GM23338 (cell line): ENCODE measurements at regions not wholly inside any gene's neighbourhood (a gene's known extent, or its start where the extent isn't known, plus 50 kb on each side); places are given as distances from the start of the nearest gene placed in this dataset.

Experiments used
- ATAC-seq: fragments of 200-7000 bp; cut with Tn5 transposase; 3 replicates; pipeline ENCODE4 v1.9.1; 2020
- DNase-seq: peaks from one replicate; pipeline ENCODE4 v3.0.0-alpha.2; 2015; ENCODE audit warnings: low spot score
- H2AFZ ChIP-seq: fragments of 200-600 bp; sonication (generic); 2 replicates; pipeline ENCODE4 v1.8.0; 2016; ENCODE audit warnings: antibody characterized with exemption, mild to moderate bottlenecking, moderate library complexity
- H3F3A ChIP-seq: fragments of 200-600 bp; sonication (generic); replicated peaks from 2 replicates; pipeline ENCODE4 v1.8.0; 2017; ENCODE audit warnings: antibody characterized with exemption, mixed run types, low read depth
- H3K27ac ChIP-seq: fragments of 200-600 bp; sonication (generic); 2 replicates; pipeline ENCODE4 v1.6.1; 2016; ENCODE audit warnings: low read depth
- H3K27me3 ChIP-seq: fragments of 200-600 bp; sonication (generic); 2 replicates; pipeline ENCODE4 v1.8.0; 2016; ENCODE audit warnings: mild to moderate bottlenecking, mixed run types, moderate library complexity; ENCODE audit not compliant: insufficient read depth
- H3K36me3 ChIP-seq: fragments of 200-600 bp; sonication (generic); 2 replicates; pipeline ENCODE4 v1.8.0; 2016; ENCODE audit warnings: mild to moderate bottlenecking; ENCODE audit not compliant: insufficient read depth
- H3K4me1 ChIP-seq: fragments of 200-600 bp; sonication (generic); 2 replicates; pipeline ENCODE4 v1.8.0; 2016; ENCODE audit warnings: mild to moderate bottlenecking, moderate library complexity; ENCODE audit not compliant: insufficient read depth
- H3K4me2 ChIP-seq: fragments of 200-600 bp; sonication (generic); 2 replicates; pipeline ENCODE4 v1.7.1; 2017; ENCODE audit warnings: mixed run types
- H3K4me3 ChIP-seq: fragments of 200-600 bp; sonication (generic); 2 replicates; pipeline ENCODE4 v1.6.1; 2016; ENCODE audit warnings: mixed run types
- H3K79me2 ChIP-seq: fragments of 200-600 bp; sonication (generic); replicated peaks from 2 replicates; pipeline ENCODE4 v1.8.0; 2017; ENCODE audit warnings: mild to moderate bottlenecking; ENCODE audit not compliant: insufficient read depth
- H3K9me2 ChIP-seq: fragments of 200-600 bp; sonication (generic); 2 replicates; pipeline ENCODE4 v1.8.0; 2017; ENCODE audit not compliant: insufficient read depth
- H4K20me1 ChIP-seq: fragments of 200-600 bp; sonication (generic); replicated peaks from 2 replicates; pipeline ENCODE4 v1.8.0; 2017; ENCODE audit warnings: mild to moderate bottlenecking; ENCODE audit not compliant: insufficient read depth
- H3K27ac Mint-ChIP-seq: 2 replicates; pipeline ENCODE4 v1.8.0; 2020; ENCODE audit warnings: inconsistent platforms, mild to moderate bottlenecking, moderate library complexity, mixed read lengths
- H3K27me3 Mint-ChIP-seq: 3 replicates; pipeline ENCODE4 v1.8.0; 2022; ENCODE audit warnings: low read depth, mild to moderate bottlenecking, moderate library complexity, mixed read lengths, inconsistent platforms; ENCODE audit not compliant: insufficient read depth, poor library complexity
- H3K36me3 Mint-ChIP-seq: 3 replicates; pipeline ENCODE4 v1.8.0; 2021; ENCODE audit warnings: low read depth, mild to moderate bottlenecking, inconsistent platforms, moderate library complexity, mixed read lengths
- H3K4me1 Mint-ChIP-seq: 3 replicates; pipeline ENCODE4 v1.8.0; 2020; ENCODE audit warnings: mild to moderate bottlenecking, inconsistent platforms, mixed read lengths
- H3K4me3 Mint-ChIP-seq: 3 replicates; pipeline ENCODE4 v1.8.0; 2021; ENCODE audit warnings: moderate library complexity, mild to moderate bottlenecking, inconsistent platforms, mixed read lengths
- H3K9me3 Mint-ChIP-seq: 3 replicates; pipeline ENCODE4 v1.8.0; 2020; ENCODE audit warnings: moderate library complexity, mild to moderate bottlenecking, inconsistent platforms, mixed read lengths
- CREB1 ChIP-seq: fragments of 250-450 bp; sonication (Bioruptor Pico); IDR thresholded peaks from 2 replicates; pipeline ENCODE4 v1.5.0; 2020; ENCODE audit warnings: low read depth, mild to moderate bottlenecking, moderate library complexity
- CTCF ChIP-seq, 2 experiments: fragments of 200-600 bp in 1 of 2; sonication (generic) in 1 of 2; conservative IDR thresholded peaks; 2 replicates each; pipeline versions ENCODE4 v1.5.1 to v1.6.1; 2016 to 2017; ENCODE audit warnings: antibody characterized with exemption in 2 of 2, low read depth in 2 of 2, mild to moderate bottlenecking in 2 of 2, moderate library complexity in 1 of 2
- EZH2 ChIP-seq: fragments of 200-600 bp; sonication (generic); IDR thresholded peaks from one replicate; pipeline ENCODE4 v1.8.0; 2017; ENCODE audit warnings: antibody characterized with exemption, mild to moderate bottlenecking, low read depth; ENCODE audit not compliant: unreplicated experiment
- EZH2phosphoT487 ChIP-seq: fragments of 200-600 bp; sonication (generic); IDR thresholded peaks from one replicate; pipeline ENCODE4 v1.8.1; 2018; ENCODE audit warnings: antibody characterized with exemption; ENCODE audit not compliant: unreplicated experiment
- JUNB ChIP-seq: IDR thresholded peaks from one replicate; pipeline ENCODE4 v1.6.1; 2016; ENCODE audit warnings: antibody characterized with exemption; ENCODE audit not compliant: unreplicated experiment
- STAT1 ChIP-seq: IDR thresholded peaks from one replicate; pipeline ENCODE4 v1.6.1; 2016; ENCODE audit warnings: antibody characterized with exemption; ENCODE audit not compliant: unreplicated experiment
- ZNF114 ChIP-seq: fragments of 250-450 bp; sonication (Bioruptor Pico); IDR thresholded peaks from 2 replicates; pipeline ENCODE4 v1.5.0; 2020; ENCODE audit warnings: mild to moderate bottlenecking, moderate library complexity
- TF ChIP-seq, protein P1 (sequence below): IDR thresholded peaks from one replicate; pipeline ENCODE4 v1.6.1; 2018; ENCODE audit warnings: antibody characterized with exemption; ENCODE audit not compliant: unreplicated experiment
- TF ChIP-seq, protein P2 (sequence below): fragments of 250-450 bp; sonication (Bioruptor Pico); IDR thresholded peaks from 2 replicates; pipeline ENCODE4 v1.5.0; 2020; ENCODE audit warnings: mild to moderate bottlenecking, moderate library complexity

DNA sequence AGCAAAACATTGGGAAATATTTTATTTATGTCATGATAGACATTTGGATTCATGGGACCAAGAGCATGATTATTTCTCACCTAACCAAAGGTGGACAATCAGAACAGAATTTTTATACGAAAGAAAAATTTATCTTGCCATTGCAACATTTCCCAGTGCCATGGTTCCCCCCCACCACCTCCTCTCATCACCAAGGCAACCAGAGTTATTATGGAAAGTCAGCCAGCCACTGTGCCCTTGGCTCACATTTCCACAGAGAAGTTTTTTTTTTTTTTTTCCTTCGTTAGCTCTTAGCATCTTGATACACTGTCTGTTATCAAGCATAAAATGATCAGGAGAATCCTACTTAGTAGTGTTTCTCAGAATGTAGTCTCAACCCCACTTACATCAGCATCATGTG lies 176.4 kb upstream of the TMTC1 start:
- TF ChIP-seq, protein P1, sequence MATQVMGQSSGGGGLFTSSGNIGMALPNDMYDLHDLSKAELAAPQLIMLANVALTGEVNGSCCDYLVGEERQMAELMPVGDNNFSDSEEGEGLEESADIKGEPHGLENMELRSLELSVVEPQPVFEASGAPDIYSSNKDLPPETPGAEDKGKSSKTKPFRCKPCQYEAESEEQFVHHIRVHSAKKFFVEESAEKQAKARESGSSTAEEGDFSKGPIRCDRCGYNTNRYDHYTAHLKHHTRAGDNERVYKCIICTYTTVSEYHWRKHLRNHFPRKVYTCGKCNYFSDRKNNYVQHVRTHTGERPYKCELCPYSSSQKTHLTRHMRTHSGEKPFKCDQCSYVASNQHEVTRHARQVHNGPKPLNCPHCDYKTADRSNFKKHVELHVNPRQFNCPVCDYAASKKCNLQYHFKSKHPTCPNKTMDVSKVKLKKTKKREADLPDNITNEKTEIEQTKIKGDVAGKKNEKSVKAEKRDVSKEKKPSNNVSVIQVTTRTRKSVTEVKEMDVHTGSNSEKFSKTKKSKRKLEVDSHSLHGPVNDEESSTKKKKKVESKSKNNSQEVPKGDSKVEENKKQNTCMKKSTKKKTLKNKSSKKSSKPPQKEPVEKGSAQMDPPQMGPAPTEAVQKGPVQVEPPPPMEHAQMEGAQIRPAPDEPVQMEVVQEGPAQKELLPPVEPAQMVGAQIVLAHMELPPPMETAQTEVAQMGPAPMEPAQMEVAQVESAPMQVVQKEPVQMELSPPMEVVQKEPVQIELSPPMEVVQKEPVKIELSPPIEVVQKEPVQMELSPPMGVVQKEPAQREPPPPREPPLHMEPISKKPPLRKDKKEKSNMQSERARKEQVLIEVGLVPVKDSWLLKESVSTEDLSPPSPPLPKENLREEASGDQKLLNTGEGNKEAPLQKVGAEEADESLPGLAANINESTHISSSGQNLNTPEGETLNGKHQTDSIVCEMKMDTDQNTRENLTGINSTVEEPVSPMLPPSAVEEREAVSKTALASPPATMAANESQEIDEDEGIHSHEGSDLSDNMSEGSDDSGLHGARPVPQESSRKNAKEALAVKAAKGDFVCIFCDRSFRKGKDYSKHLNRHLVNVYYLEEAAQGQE, result no peak
- TF ChIP-seq EZH2, result no peak
- no peak for TF ChIP-seq CREB1 (CRISPR knock-in tag)
- no peak for TF ChIP-seq CTCF (conservative IDR thresholded peaks at IDR 0.05; ENCODE audit: low read depth in 2 of 2)
- no peak for TF ChIP-seq EZH2phosphoT487
- no peak for TF ChIP-seq STAT1
- no peak for TF ChIP-seq JUNB
- no peak for TF ChIP-seq ZNF114 (CRISPR knock-in tag)
- TF ChIP-seq, protein P2, sequence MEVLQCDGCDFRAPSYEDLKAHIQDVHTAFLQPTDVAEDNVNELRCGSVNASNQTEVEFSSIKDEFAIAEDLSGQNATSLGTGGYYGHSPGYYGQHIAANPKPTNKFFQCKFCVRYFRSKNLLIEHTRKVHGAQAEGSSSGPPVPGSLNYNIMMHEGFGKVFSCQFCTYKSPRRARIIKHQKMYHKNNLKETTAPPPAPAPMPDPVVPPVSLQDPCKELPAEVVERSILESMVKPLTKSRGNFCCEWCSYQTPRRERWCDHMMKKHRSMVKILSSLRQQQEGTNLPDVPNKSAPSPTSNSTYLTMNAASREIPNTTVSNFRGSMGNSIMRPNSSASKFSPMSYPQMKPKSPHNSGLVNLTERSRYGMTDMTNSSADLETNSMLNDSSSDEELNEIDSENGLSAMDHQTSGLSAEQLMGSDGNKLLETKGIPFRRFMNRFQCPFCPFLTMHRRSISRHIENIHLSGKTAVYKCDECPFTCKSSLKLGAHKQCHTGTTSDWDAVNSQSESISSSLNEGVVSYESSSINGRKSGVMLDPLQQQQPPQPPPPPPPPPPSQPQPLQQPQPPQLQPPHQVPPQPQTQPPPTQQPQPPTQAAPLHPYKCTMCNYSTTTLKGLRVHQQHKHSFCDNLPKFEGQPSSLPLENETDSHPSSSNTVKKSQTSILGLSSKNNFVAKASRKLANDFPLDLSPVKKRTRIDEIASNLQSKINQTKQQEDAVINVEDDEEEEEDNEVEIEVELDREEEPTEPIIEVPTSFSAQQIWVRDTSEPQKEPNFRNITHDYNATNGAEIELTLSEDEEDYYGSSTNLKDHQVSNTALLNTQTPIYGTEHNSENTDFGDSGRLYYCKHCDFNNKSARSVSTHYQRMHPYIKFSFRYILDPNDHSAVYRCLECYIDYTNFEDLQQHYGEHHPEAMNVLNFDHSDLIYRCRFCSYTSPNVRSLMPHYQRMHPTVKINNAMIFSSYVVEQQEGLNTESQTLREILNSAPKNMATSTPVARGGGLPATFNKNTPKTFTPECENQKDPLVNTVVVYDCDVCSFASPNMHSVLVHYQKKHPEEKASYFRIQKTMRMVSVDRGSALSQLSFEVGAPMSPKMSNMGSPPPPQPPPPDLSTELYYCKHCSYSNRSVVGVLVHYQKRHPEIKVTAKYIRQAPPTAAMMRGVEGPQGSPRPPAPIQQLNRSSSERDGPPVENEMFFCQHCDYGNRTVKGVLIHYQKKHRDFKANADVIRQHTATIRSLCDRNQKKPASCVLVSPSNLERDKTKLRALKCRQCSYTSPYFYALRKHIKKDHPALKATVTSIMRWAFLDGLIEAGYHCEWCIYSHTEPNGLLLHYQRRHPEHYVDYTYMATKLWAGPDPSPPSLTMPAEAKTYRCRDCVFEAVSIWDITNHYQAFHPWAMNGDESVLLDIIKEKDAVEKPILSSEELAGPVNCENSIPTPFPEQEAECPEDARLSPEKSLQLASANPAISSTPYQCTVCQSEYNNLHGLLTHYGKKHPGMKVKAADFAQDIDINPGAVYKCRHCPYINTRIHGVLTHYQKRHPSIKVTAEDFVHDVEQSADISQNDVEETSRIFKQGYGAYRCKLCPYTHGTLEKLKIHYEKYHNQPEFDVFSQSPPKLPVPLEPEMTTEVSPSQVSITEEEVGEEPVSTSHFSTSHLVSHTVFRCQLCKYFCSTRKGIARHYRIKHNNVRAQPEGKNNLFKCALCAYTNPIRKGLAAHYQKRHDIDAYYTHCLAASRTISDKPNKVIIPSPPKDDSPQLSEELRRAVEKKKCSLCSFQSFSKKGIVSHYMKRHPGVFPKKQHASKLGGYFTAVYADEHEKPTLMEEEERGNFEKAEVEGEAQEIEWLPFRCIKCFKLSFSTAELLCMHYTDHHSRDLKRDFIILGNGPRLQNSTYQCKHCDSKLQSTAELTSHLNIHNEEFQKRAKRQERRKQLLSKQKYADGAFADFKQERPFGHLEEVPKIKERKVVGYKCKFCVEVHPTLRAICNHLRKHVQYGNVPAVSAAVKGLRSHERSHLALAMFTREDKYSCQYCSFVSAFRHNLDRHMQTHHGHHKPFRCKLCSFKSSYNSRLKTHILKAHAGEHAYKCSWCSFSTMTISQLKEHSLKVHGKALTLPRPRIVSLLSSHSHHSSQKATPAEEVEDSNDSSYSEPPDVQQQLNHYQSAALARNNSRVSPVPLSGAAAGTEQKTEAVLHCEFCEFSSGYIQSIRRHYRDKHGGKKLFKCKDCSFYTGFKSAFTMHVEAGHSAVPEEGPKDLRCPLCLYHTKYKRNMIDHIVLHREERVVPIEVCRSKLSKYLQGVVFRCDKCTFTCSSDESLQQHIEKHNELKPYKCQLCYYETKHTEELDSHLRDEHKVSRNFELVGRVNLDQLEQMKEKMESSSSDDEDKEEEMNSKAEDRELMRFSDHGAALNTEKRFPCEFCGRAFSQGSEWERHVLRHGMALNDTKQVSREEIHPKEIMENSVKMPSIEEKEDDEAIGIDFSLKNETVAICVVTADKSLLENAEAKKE (CRISPR knock-in tag), result no peak
- H3K36me3 Mint-ChIP-seq, result no peaks in the 10 kb centered on the region
- H3K27me3 ChIP-seq, result no peaks in the 10 kb centered on the region
- no peaks in the 10 kb centered on the region for H3F3A ChIP-seq
- DNase-seq (no peak), ATAC-seq (no peak)
- no peak overlapping the region for H3K27ac ChIP-seq
- H4K20me1 ChIP-seq, result no peaks in the 10 kb centered on the region
- H3K4me3 Mint-ChIP-seq, result no peak overlapping the region
- no peaks in the 10 kb centered on the region for H3K27me3 Mint-ChIP-seq
- no peaks in the 10 kb centered on the region for H3K79me2 ChIP-seq
- H3K9me3 Mint-ChIP-seq, result no peaks in the 10 kb centered on the region
- no peak overlapping the region for H3K27ac Mint-ChIP-seq
- no peak overlapping the region for H3K4me2 ChIP-seq
- H3K4me3 ChIP-seq, result no peak overlapping the region
- no peaks in the 10 kb centered on the region for H3K4me1 ChIP-seq
- H3K4me1 Mint-ChIP-seq, result no peaks in the 10 kb centered on the region
- no peak overlapping the region for H2AFZ ChIP-seq
- peaks cover 5% of the 10 kb centered on the region; the same call in 1 of the 2 replicates for H3K9me2 ChIP-seq
- H3K36me3 ChIP-seq, result no peaks in the 10 kb centered on the region
